Posterior cingulate gyrus (tissue), 11 donors: ENCODE measurements at regions not wholly inside any gene's neighbourhood (a gene's known extent, or its start where the extent isn't known, plus 50 kb on each side); places are given as distances from the start of the nearest gene placed in this dataset.

Source experiments
- DNase-seq, 10 donors: peaks; one replicate each; pipeline versions ENCODE4 v3.0.0 to v3.0.0-alpha.2; 2020 to 2021; ENCODE audit warnings: mixed read lengths in 3 of 10
- intact Hi-C: fragments of 100-400 bp; cut with DNase I; formaldehyde crosslinking; loops from one replicate; pipeline ENCODE4 v1.15.1; 2023

- intact Hi-C loops, result no loop called here
- DNase-seq, result no peak
Measured at GRCh38 chr2:60400462-60401246, 152.8 kb downstream of the BCL11A start.

- no peak for DNase-seq
- intact Hi-C loops, result no loop called here
Measured at GRCh38 chr2:60394463-60394862, 159.0 kb downstream of the BCL11A start.

- no peak for DNase-seq
- intact Hi-C loops, result no loop called here
Measured at GRCh38 chr2:60391649-60392375, 161.6 kb downstream of the BCL11A start.

DNA sequence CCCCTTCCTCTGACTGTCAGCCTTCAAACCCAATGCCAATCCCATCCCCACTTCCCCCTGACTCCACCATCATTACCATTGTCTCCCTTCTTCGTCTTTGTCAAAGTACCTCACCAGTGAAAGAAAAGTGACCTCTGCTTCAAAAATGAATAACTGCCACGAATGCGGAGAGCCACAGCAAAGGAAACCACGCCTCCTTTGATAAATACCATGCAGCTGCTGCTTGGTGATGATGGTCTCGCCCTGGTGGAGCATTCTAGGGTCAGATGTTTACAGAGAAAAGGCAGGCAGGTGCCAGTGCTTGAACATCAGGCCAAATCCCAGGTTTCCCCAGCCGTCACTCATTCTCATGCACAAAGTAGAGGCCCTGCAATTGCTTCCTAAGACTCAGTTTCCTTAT lies 162.2 kb downstream of the BCL11A start:
- intact Hi-C loops, result no loop called here
- no peak for DNase-seq

- intact Hi-C loops, result no loop called here
- DNase-seq, result no peak
Measured at GRCh38 chr2:60386436-60386835, 167.0 kb downstream of the BCL11A start.

DNA sequence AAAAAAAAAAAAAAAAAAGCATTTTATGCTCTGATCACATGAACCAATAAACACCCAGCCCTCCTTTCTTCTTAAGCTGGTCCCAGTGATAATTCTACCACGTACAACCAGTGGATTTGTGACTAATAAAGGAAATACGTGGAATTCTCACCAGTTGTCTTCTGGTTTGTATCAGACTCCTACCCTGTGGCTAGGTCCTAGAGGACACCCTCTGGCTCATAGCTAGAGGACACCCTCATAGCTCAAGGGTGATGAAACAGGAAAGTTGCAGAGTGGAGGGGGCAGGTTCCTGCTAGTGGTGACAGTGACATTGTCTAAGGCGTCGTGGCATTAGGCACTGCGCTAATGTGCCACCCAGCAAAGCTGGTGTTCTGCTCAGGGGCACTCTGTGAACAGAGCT lies 167.8 kb downstream of the BCL11A start:
- DNase-seq, result no peak
- intact Hi-C loops, result no loop called here

DNA sequence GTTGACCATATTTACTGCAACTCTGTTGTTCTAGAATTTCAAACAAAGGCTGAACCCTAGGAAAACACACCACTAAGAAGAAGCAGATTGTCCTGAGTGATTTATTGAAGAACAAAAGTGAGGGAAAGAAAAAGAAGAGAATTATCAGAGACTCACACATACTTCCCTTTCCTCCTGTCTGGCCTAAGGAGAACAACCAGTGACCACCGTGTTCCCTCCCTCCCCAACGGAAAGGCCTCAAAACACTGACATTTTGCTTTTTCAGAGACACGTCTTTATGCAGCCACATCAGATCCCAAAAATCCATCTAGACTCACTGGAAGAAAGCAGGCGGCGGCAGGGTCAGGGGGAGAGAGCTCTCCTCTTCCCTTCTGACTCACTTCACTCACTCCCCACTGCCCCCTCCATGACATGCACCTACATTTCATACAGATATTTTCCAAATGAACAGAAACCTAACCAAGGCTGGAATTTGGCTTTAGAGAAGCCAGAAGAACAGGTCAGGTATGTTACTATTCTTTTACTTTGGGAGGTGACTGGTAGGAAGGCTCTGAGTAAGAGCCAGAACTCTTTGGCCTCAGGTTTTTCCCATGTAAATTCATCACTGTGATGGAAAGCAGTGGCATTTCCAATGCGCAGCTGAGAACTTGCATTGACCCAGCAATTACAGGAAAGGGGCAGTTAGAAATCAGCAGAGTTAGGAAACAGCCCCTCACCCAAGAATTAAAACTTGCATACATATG lies 169.9 kb downstream of the BCL11A start:
- intact Hi-C loops, result no loop called here
- no peak for DNase-seq

DNA sequence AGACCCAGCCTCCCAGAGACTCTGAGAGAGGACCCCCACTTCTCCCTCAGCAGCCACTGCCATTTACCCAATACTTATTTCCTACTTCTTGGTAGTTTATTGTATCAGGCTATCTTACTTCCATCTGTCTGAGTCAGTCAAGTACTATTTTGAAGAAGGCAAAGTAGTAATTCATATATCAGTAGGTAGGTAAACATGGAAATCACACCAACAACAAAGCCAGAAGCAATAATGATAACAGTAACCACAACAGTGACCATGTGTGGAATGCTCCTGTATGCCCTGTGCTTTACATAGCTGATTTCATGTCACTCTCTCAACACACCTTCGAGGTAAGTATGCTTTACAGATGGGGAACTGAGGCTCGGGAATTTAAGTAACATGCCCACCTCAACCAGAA lies 173.0 kb downstream of the BCL11A start:
- intact Hi-C loops, result no loop called here
- no peak for DNase-seq

DNA sequence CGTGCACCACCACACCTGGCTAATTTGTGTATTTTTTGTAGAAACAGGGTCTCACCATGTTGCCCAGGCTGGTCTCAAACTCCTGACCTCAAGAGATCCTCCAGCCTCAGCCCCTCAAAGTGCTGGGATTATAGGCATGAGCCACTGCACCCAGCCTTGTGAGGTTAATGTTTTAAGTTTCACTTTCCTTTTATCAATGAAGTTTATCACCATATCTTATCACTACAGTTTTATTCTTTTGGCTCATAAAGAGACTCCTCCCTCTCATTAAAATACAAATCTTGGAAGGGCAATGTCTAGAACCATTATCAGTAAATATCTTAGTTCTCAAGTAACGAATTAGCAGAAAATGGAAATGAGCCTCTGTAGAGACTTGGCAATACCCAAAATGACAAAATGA lies 173.8 kb downstream of the BCL11A start:
- no peak for DNase-seq
- intact Hi-C loops, result no loop called here

DNA sequence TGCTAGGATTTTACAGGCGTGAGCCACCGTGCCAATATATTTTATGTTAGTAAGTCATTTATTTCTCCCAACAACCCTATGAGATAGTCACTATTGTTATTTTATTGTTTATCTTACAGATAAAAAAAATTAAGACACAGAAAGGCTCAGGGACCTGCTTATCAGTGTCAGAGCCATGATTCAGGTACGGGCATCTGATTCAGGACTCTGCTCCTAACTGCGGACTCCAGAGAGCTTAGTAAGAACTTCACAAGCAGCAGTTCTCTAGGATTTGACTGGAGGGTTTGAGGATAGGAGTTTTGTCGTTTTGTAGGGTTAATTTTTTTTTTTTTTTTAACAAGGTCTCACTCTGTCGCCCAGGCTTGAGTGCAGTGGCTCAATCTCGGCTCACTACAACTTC lies 174.2 kb downstream of the BCL11A start:
- no peak for DNase-seq

GRCh38 chr2:60377825-60378224 lies 175.6 kb downstream of the BCL11A start:
- intact Hi-C loops, result no loop called here

More for the DNA sequence above, 174.2 kb downstream of the BCL11A start:
- intact Hi-C loops, result no loop called here

DNA sequence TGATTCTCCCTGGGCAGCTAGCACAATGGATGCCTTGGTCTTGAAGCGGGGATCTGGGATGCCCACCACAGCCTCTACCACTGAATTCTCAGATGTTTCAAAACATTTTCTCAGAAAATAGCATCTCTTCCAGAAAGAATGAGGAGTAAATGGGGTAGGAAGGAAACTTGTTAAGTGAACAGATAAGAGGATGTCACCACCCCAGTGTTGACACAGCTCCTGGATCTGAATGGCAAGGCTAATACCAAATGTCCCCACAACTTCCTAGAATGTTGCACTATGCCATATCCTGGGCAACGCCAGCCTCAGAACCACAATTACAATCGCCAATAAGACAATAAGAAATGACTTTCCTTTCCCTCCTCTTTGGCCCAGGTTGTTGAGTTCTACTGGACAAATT lies 177.2 kb downstream of the BCL11A start:
- intact Hi-C loops, result no loop called here
- DNase-seq, result no peak

More at GRCh38 chr2:60377825-60378224, 175.6 kb downstream of the BCL11A start:
- no peak for DNase-seq

DNA sequence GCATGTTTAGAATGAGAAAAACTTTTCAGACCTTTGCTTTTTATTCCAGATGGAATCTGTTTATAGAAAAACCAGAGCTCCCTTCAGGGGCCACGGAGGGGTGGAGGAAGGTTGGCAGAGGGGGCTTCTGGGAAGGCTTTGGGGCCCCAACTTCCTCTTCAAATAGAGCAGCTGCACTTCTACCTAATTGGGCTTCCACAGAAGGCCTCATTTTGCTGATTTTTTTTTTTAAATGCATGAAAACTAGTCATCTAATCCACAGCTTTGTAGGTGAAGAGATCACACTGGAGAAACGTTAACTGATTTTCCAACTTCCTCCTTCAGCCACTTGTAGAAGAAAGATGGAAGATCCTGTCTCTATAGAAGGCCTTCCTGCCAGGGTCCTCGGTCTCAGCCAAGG lies 181.8 kb downstream of the BCL11A start:
- intact Hi-C loops, result no loop called here
- DNase-seq, result no peak

DNA sequence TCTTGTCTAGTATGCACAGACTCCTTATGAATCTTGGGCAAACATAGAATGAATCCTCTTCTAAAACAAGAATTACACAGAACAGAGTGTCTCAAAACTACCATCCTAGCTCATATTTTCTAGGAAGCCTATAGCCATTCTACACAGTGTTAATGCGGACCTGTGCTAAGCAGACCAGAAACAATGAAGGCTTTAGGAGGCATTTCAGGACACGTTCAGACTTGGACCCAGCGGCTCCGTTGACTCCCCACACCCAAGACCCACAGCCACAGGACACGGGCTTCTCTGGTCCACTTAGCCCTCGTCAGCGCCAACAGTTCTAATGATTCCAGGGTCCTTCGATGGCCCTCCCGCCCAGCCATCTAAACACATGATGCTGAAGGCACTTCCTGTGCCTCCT lies 182.2 kb downstream of the BCL11A start:
- intact Hi-C loops, result no loop called here
- no peak for DNase-seq

GRCh38 chr2:60370814-60371213 lies 182.6 kb downstream of the BCL11A start:
- intact Hi-C loops, result no loop called here
- no peak for DNase-seq

DNA sequence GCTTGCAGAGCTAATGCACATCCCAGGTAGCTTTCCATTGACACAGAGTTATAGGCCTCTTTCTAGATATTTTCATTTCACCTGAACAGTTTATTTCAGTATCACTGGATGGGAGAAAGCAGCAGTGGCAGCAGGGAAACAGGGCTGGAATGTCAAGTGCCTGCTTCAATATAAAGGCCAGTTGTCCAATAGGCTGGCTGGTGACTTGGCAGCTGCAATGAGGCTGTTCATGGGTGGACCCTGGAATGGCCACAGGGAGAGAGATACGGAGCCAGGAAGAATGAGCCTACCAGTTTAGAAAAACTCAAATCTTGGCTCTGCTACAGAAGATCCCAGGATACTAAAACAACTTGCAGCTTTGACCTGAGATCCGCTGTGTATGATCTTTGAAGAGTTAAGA lies 185.0 kb downstream of the BCL11A start:
- DNase-seq, result no peak
- intact Hi-C loops, result no loop called here

- intact Hi-C loops, result no loop called here
- no peak for DNase-seq
Measured at GRCh38 chr2:60366135-60366712, 187.2 kb downstream of the BCL11A start.

- intact Hi-C loops, result no loop called here
- no peak for DNase-seq
Measured at GRCh38 chr2:60365556-60365955, 187.9 kb downstream of the BCL11A start.

- intact Hi-C loops, result no loop called here
Measured at GRCh38 chr2:60364491-60364890, 189.0 kb downstream of the BCL11A start.

DNA sequence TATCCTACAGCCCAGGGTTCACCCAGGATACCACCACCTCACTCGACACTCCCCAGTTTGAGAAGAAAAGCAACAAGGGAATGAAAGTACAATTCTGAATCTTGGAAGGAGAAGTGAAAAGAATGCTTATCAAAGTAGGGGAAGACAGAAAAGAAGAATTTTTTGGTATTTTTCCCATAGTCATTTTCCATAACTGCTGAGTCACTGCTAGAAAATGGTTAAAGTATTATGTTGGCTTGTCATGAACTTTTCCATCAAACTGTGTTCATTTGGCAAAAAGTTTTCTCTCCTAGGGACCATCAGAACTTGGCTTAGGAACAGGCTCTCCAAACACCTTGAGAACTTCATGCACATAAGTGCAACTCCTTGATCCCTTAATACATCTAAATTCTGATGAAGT lies 192.0 kb downstream of the BCL11A start:
- no peak for DNase-seq
- intact Hi-C loops, result no loop called here

More at GRCh38 chr2:60364491-60364890, 189.0 kb downstream of the BCL11A start:
- no peak for DNase-seq

- DNase-seq, result no peak
- intact Hi-C loops, result no loop called here
Measured at GRCh38 chr2:60359569-60359968, 193.9 kb downstream of the BCL11A start.
